A549 (cell line): ENCODE measurements at regions not wholly inside any gene's neighbourhood (a gene's known extent, or its start where the extent isn't known, plus 50 kb on each side); places are given as distances from the start of the nearest gene placed in this dataset.

Experiments
- ATAC-seq, 2 experiments: fragments of 200-7000 bp in 1 of 2; fragments of >200 bp in 1 of 2; cut with Nextera tagmentation in 1 of 2; cut with Tn5 transposase in 1 of 2; 3 replicates each; pipeline versions ENCODE4 v1.8.0 to v1.9.1; 2018 to 2020; ENCODE audit warnings: mild to moderate bottlenecking in 1 of 2, moderate library complexity in 1 of 2
- CTCF ChIA-PET: fragments of 300-600 bp; sonication (Branson Sonifier 250); formaldehyde crosslinking; extraction: SDS; loops from one replicate; lab custom pipeline; 2021; ENCODE audit warnings: antibody characterized with exemption, inconsistent platforms; lab: Yijun Ruan, JAX
- POLR2A ChIA-PET: fragments of 350-600 bp; formaldehyde crosslinking; extraction: SDS; loops from one replicate; lab custom pipeline; 2021; ENCODE audit warnings: antibody characterized with exemption, inconsistent platforms; lab: Yijun Ruan, JAX
- DNase-seq, 2 experiments: peaks; one replicate each; pipeline versions ENCODE4 v3.0.0 to v3.0.0-alpha.2; 2011 to 2016; ENCODE audit warnings: low read depth in 1 of 2, low spot score in 1 of 2
- FAIRE-seq: peaks from 2 replicates; lab custom pipeline; 2011; peaks lifted over from hg19 to GRCh38; lab: Jason Lieb, UNC
- H3K27ac ChIP-seq, 2 experiments: fragments of >200 bp; sonication (Bioruptor Twin); formaldehyde crosslinking; 3 replicates each; pipeline ENCODE4 v1.5.1; 2016 to 2017
- H3K4me1 ChIP-seq: fragments of >200 bp; sonication (Bioruptor Twin); formaldehyde crosslinking; 3 replicates; pipeline ENCODE4 v1.6.1; 2016
- H3K4me2 ChIP-seq: fragments of >200 bp; sonication (Bioruptor Twin); formaldehyde crosslinking; 3 replicates; pipeline ENCODE4 v1.6.1; 2016
- H3K4me3 ChIP-seq: fragments of >200 bp; sonication (Bioruptor Twin); formaldehyde crosslinking; 3 replicates; pipeline ENCODE4 v1.5.1; 2016
- H3K9me3 ChIP-seq: fragments of >200 bp; sonication (Bioruptor Twin); formaldehyde crosslinking; 3 replicates; pipeline ENCODE4 v1.6.1; 2016
- BCL3 ChIP-seq: fragments of >200 bp; sonication (Bioruptor Twin); formaldehyde crosslinking; IDR thresholded peaks from 3 replicates; pipeline ENCODE4 v1.6.1; 2016
- BHLHE40 ChIP-seq: IDR thresholded peaks from 2 replicates; pipeline ENCODE4 v1.6.1; 2012; ENCODE audit warnings: low read depth, low read length, inconsistent platforms
- CBX8 ChIP-seq: fragments of 200-600 bp; sonication (generic); IDR thresholded peaks from 2 replicates; pipeline ENCODE4 v1.6.1; 2016
- CHD4 ChIP-seq: fragments of 200-600 bp; sonication (generic); IDR thresholded peaks from 2 replicates; pipeline ENCODE4 v1.6.1; 2016; ENCODE audit warnings: antibody characterized with exemption, mild to moderate bottlenecking, borderline replicate concordance
- EHMT2 ChIP-seq: fragments of 200-600 bp; sonication (generic); IDR thresholded peaks from 2 replicates; pipeline ENCODE4 v1.6.1; 2016; ENCODE audit warnings: antibody characterized with exemption, low read depth, mild to moderate bottlenecking, moderate library complexity
- ESRRA ChIP-seq: fragments of 150-350 bp; IDR thresholded peaks from 2 replicates; pipeline ENCODE4 v1.6.1; 2014; ENCODE audit warnings: mild to moderate bottlenecking, low read length, borderline replicate concordance
- KDM1A ChIP-seq: fragments of 200-600 bp; sonication (generic); IDR thresholded peaks from 2 replicates; pipeline ENCODE4 v1.6.1; 2016; ENCODE audit warnings: low read depth, mild to moderate bottlenecking
- KDM5A ChIP-seq: fragments of 200-600 bp; sonication (generic); IDR thresholded peaks from 2 replicates; pipeline ENCODE4 v1.6.1; 2016; ENCODE audit warnings: antibody characterized with exemption, mild to moderate bottlenecking
- MYC ChIP-seq: IDR thresholded peaks from 2 replicates; pipeline ENCODE4 v1.6.1; 2012; ENCODE audit warnings: mild to moderate bottlenecking, inconsistent platforms, low read length, improper control_type of control experiment, borderline replicate concordance
- PHF8 ChIP-seq: fragments of 200-600 bp; sonication (generic); IDR thresholded peaks from 2 replicates; pipeline ENCODE4 v1.6.1; 2016; ENCODE audit warnings: low read depth, mild to moderate bottlenecking, antibody characterized with exemption, moderate library complexity, borderline replicate concordance
- RARB ChIP-seq: fragments of 250-450 bp; sonication (Bioruptor Pico); IDR thresholded peaks from 2 replicates; pipeline ENCODE4 v1.8.0; 2021; ENCODE audit warnings: mild to moderate bottlenecking, moderate library complexity
- RCOR1 ChIP-seq: fragments of 150-350 bp; IDR thresholded peaks from 2 replicates; pipeline ENCODE4 v1.6.1; 2014; ENCODE audit warnings: antibody characterized with exemption, low read length, low read depth
- SMC3 ChIP-seq: fragments of >200 bp; sonication (Bioruptor Twin); formaldehyde crosslinking; IDR thresholded peaks from 3 replicates; pipeline ENCODE4 v1.6.1; 2018; ENCODE audit warnings: inconsistent platforms
- TFCP2L1 ChIP-seq: fragments of 250-450 bp; sonication (Bioruptor Pico); IDR thresholded peaks from 2 replicates; pipeline ENCODE4 v1.5.0; 2021; ENCODE audit warnings: mild to moderate bottlenecking
- USF2 ChIP-seq: fragments of 450-650 bp; IDR thresholded peaks from 2 replicates; pipeline ENCODE4 v1.6.1; 2014; ENCODE audit warnings: antibody characterized with exemption
- ZC3H11A ChIP-seq: fragments of 450-650 bp; IDR thresholded peaks from 2 replicates; pipeline ENCODE4 v1.6.1; 2014; ENCODE audit warnings: antibody characterized with exemption, mild to moderate bottlenecking
- WGBS: methylation state at CpG from one replicate; pipeline ENCODE4 v1.1.6; 2017; ENCODE audit errors: missing lambda C conversion rate; 5-methylcytosine and 5-hydroxymethylcytosine counted together
- TF ChIP-seq, protein P1 (sequence below): fragments of >200 bp; sonication (Bioruptor Twin); formaldehyde crosslinking; IDR thresholded peaks from 2 replicates; pipeline ENCODE4 v1.6.1; 2016
- TF ChIP-seq, protein P2 (sequence below): fragments of 200-600 bp; sonication (generic); IDR thresholded peaks from 2 replicates; pipeline ENCODE4 v1.6.1; 2016; ENCODE audit warnings: antibody characterized with exemption, mild to moderate bottlenecking, moderate library complexity

DNA sequence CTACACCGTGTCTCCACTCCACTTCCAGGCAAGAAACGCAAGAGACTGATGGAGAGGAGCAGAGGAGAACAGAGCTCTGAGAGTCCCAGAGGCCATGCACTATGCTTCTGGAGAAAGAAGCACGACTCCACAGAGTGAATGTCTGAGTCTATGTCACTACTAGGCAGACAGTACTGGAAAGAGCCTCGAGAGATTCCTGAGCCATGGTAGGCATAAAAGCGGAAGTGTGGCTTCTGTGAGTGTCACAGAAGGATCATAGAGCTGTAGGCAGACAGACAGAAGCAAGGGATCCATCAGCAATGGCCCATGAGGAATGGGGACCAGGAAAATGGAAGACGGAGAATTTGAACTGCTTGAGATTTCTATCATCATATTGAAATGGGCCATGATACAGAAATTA is 542.6 kb downstream of the ZEB2 start:
- TF ChIP-seq ESRRA (no peak), SMC3 (no peak), RARB (no peak), TFCP2L1 (no peak), CBX8 (no peak)
- TF ChIP-seq, all 56 proteins: peak for 0
- WGBS: 54% methylated on average over 6 of the region's 6 CpGs
- Histone ChIP-seq H3K4me2 (no peak overlapping the region), H3K9me3 (no peaks in the 10 kb centered on the region), H3K27ac (no peak overlapping the region), H3K4me3 (no peak overlapping the region), H3K4me1 (no peaks in the 10 kb centered on the region)
- ChIA-PET CTCF (interaction anchor here (0.7 to 1.2 kb wide), 2 partner anchors 28 to 173 kb away, joined by 3 read pairs; no protein-coding TSS in a partner anchor), POLR2A (no interaction called here)
- ATAC-seq (no peak), DNase-seq (no peak), FAIRE-seq (no peak)

GRCh38 chr2:143975216-143975615 is 544.7 kb downstream of the ZEB2 start:
- no peaks in the 10 kb centered on the region for H3K4me1 ChIP-seq
- DNase-seq: no peak
- no peak for ATAC-seq
- no peak overlapping the region for H3K4me2 ChIP-seq
- TF ChIP-seq USF2 (no peak), RCOR1 (no peak), BCL3 (no peak), KDM1A (no peak)
- TF ChIP-seq, protein P1, sequence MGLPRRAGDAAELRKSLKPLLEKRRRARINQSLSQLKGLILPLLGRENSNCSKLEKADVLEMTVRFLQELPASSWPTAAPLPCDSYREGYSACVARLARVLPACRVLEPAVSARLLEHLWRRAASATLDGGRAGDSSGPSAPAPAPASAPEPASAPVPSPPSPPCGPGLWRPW: no peak
- H3K4me3 ChIP-seq: no peak overlapping the region
- no peaks in the 10 kb centered on the region for H3K9me3 ChIP-seq
- no peak for FAIRE-seq
- no peak overlapping the region for H3K27ac ChIP-seq
- ChIA-PET CTCF (no interaction called here), POLR2A (no interaction called here)
- WGBS: 74% methylated on average over 1 of the region's 1 CpG

GRCh38 chr2:143974262-143974661 is 545.7 kb downstream of the ZEB2 start:
- TF ChIP-seq PHF8 (no peak), BHLHE40 (no peak), KDM5A (no peak), CHD4 (no peak), ZC3H11A (no peak), MYC (no peak), EHMT2 (no peak)
- TF ChIP-seq, protein P2, sequence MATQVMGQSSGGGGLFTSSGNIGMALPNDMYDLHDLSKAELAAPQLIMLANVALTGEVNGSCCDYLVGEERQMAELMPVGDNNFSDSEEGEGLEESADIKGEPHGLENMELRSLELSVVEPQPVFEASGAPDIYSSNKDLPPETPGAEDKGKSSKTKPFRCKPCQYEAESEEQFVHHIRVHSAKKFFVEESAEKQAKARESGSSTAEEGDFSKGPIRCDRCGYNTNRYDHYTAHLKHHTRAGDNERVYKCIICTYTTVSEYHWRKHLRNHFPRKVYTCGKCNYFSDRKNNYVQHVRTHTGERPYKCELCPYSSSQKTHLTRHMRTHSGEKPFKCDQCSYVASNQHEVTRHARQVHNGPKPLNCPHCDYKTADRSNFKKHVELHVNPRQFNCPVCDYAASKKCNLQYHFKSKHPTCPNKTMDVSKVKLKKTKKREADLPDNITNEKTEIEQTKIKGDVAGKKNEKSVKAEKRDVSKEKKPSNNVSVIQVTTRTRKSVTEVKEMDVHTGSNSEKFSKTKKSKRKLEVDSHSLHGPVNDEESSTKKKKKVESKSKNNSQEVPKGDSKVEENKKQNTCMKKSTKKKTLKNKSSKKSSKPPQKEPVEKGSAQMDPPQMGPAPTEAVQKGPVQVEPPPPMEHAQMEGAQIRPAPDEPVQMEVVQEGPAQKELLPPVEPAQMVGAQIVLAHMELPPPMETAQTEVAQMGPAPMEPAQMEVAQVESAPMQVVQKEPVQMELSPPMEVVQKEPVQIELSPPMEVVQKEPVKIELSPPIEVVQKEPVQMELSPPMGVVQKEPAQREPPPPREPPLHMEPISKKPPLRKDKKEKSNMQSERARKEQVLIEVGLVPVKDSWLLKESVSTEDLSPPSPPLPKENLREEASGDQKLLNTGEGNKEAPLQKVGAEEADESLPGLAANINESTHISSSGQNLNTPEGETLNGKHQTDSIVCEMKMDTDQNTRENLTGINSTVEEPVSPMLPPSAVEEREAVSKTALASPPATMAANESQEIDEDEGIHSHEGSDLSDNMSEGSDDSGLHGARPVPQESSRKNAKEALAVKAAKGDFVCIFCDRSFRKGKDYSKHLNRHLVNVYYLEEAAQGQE: no peak
- H3K4me2 ChIP-seq: no peak overlapping the region
- ATAC-seq (no peak), DNase-seq (no peak), FAIRE-seq (no peak)
- no peaks in the 10 kb centered on the region for H3K9me3 ChIP-seq
- POLR2A ChIA-PET: no interaction called here
- CTCF ChIA-PET: no interaction called here
- H3K4me3 ChIP-seq: no peak overlapping the region
- WGBS: 85% methylated on average over 1 of the region's 1 CpG
- no peak overlapping the region for H3K27ac ChIP-seq
- no peaks in the 10 kb centered on the region for H3K4me1 ChIP-seq
